Fibroblast of skin of scalp (primary cell): ENCODE measurements at regions not wholly inside any gene's neighbourhood (a gene's known extent, or its start where the extent isn't known, plus 50 kb on each side); places are given as distances from the start of the nearest gene placed in this dataset.

Experiments
- DNase-seq: peaks from one replicate; pipeline ENCODE4 v3.0.0-alpha.2; 2013

- no peak for DNase-seq
These were observed 77.8 kb upstream of the LPP start for GRCh38 chr3:188076176-188076575.

- no peak for DNase-seq
These were observed 76.7 kb upstream of the LPP start for GRCh38 chr3:188077160-188077799.

DNA sequence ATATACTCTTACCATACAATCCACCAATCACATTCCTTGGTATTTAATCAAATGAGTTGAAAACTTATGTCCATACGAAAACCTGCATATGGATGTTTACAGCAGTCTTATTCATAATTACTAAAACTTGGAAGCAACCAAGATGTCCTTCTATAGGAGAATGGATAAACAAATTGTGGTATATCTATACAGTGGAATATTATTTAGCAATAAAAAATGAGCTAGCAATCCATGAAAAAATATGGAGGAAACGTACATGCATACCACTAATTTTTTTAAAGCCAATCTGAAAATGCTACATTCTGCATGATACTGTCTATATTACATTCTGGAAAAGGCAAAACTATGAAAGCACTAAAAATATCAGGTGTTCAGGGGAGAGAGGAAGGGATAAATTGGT is 73.9 kb upstream of the LPP start:
- DNase-seq = no peak

- peak; percentile 53 for DNase-seq
These were observed 71.9 kb upstream of the LPP start for GRCh38 chr3:188082031-188082430.

DNA sequence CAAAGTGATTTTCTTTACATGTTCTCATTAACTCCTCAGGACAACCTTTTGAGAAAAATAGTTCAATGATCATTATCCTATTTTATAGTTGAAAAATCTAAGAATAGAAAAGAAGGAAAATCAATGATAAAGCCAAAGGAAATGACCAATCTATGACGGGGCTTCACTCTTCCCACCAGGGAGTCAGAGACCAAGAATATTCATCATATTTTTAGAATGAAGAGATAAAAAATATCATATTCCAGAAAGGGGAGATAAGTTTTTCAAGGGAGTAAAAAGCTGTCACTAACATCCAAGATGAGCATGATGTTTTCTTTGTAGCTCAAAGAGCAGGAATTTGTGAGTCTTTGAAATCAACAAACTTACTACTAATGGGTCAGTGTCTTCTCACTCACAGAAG is 71.5 kb upstream of the LPP start:
- DNase-seq = peak; percentile 32

- DNase-seq = no peak
These were observed 70.9 kb upstream of the LPP start for GRCh38 chr3:188083011-188083410.

DNA sequence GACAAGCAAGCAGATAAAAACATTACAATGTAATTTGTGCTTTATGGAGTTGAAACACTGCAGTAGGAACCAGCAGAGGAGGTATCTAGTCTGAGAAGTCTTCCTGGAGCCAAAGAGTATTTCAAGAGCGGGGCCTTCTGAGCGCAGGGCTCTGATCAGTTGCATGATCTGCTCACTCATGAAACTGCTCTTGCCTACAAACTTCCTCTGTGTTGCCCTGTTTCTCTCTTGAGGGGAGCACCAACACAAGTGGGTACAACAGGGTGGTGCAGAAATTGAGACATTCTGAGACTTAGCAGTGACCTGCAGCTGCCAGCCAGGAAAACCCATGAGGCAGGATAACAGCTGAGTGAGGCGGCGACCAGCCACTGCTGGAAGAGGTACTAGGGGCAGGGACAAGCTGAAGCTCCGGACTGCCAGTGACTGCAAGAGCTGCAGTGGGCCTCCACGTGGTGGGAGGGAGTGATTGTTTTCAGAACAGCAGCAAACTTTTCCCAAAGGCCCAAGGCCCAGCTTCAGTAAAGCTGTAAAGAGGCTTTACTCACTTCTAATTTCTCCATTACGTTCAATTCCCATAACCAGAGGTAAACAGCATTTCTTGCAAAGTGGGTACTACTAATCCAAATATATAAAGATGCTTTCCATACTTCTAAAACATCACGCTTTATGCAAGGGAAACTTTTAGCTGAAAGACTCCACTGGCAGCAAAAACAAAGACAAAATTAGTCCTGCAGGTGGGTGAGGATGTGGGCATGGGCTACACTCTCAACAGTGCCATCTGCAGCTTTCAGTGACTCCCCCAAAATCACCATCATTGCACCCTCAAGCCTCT is 69.0 kb upstream of the LPP start:
- DNase-seq = no peak

- DNase-seq = no peak
These were observed 68.1 kb upstream of the LPP start for GRCh38 chr3:188085584-188086560.

- no peak for DNase-seq
These were observed 64.8 kb upstream of the LPP start for GRCh38 chr3:188088948-188089685.

- no peak for DNase-seq
These were observed 63.2 kb upstream of the LPP start for GRCh38 chr3:188090620-188091309.

DNA sequence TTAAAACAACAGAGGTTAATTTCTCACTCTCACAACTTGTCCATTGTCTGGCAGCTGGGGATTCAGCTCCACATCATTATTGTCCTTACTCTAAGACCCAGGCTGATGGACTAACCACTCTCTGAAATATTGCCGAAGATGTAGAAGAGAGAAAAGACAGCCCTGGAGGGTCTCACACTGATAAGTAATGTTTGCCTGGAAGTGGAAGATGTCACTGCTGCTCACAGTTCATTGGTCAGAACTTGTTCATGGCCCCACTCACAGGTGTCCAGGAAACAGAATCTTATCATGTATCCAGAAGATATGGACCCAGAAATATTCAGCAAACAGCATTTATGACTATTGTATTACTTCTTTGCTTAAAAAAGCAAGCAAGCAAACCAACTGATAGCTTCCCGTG is 62.2 kb upstream of the LPP start:
- DNase-seq = no peak

DNA sequence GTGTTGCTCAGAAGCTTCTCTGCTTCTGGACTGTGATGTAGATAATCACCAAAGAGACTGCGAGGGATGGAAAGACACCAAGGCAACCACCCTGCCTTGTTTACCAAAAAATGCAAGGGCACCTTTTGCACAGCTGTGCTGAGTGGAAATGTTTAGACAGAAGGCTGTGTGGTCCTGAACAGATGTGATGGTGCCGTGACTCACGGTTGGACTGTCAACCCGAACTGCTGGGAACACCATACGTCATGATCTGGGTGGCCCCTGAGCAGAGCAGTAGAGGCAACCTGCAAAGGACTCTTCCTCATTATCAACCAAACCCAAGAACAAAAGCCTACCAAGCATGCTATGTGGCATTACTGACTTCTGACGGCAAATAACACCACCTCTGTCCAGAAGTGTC is 61.3 kb upstream of the LPP start:
- DNase-seq = no peak

- DNase-seq = no peak
These were observed 58.5 kb upstream of the LPP start for GRCh38 chr3:188095431-188095830.

GRCh38 chr3:188097791-188098190 is 56.2 kb upstream of the LPP start:
- no peak for DNase-seq

GRCh38 chr3:188099907-188100306 is 54.0 kb upstream of the LPP start:
- no peak for DNase-seq

- DNase-seq = no peak
These were observed 51.0 kb upstream of the LPP start for GRCh38 chr3:188102861-188103547.

DNA sequence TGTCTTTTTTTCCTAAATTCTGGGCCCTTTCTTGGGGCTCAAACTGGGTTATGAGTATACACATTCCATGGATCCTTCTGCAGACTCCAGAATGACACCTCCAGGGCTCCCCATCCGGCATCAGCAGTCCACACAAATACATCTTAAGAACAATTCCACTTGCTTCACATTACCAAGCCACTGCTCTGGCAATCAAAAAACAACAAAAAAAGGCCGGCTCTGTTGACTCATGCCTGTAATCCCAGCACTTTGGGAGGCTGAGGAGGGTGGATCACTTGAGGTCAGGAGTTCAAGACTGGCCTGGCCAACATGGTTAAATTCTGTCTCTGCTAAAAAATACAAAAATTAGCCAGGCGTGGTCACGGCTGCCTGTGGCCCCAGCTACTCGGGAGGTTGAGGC is 49.9 kb upstream of the LPP start:
- DNase-seq = no peak
